H1 (cell line): ENCODE measurements at regions not wholly inside any gene's neighbourhood (a gene's known extent, or its start where the extent isn't known, plus 50 kb on each side); places are given as distances from the start of the nearest gene placed in this dataset.
"Not testable (repeated sequence)": the region's sequence is repeated elsewhere in the genome, so short reads cannot be mapped to it uniquely, and the experiment has no call there.

Experiments
- CTCF ChIP-seq, 3 experiments: IDR thresholded peaks; 1 replicate in 2 of 3; 2 replicates in 1 of 3; pipeline versions ENCODE4 v1.5.1 to v1.6.1; 2011; ENCODE audit warnings: low read length in 3 of 3, mild to moderate bottlenecking in 3 of 3, inconsistent platforms in 2 of 3, low read depth in 1 of 3, moderate library complexity in 1 of 3; ENCODE audit not compliant: insufficient read depth in 1 of 3; ENCODE audit errors: control extremely low read depth in 1 of 3
- EP300 ChIP-seq, 2 experiments: IDR thresholded peaks; 1 replicate in 1 of 2; 2 replicates in 1 of 2; pipeline ENCODE4 v1.6.1; 2011 to 2012; ENCODE audit warnings: low read depth in 2 of 2, low read length in 2 of 2, mild to moderate bottlenecking in 2 of 2, borderline replicate concordance in 1 of 2, inconsistent platforms in 1 of 2, moderate library complexity in 1 of 2
- EZH2 ChIP-seq: fragments of 200-600 bp; sonication (generic); IDR thresholded peaks from 2 replicates; pipeline ENCODE4 v1.7.1; 2012; ENCODE audit warnings: low read depth, mild to moderate bottlenecking, moderate library complexity, low read length, inconsistent platforms; ENCODE audit not compliant: severe bottlenecking
- MAX ChIP-seq: IDR thresholded peaks from 2 replicates; pipeline ENCODE4 v1.6.1; 2012; ENCODE audit warnings: inconsistent platforms
- POLR2AphosphoS5 ChIP-seq: IDR thresholded peaks from 2 replicates; pipeline ENCODE4 v1.6.1; 2011; ENCODE audit warnings: low read depth, low read length
- SIN3A ChIP-seq, 2 experiments: IDR thresholded peaks in 1 of 2; conservative IDR thresholded peaks in 1 of 2; 2 replicates each; pipeline ENCODE4 v1.6.1; 2011 to 2012; ENCODE audit warnings: low read length in 2 of 2, improper control_type of control experiment in 1 of 2, low read depth in 1 of 2, mild to moderate bottlenecking in 1 of 2
- SRF ChIP-seq: IDR thresholded peaks from 2 replicates; pipeline ENCODE4 v1.6.1; 2011; ENCODE audit warnings: mild to moderate bottlenecking, low read depth, low read length, moderate library complexity
- TBP ChIP-seq: IDR thresholded peaks from 2 replicates; pipeline ENCODE4 v1.6.1; 2011; ENCODE audit warnings: low read depth, low read length, improper control_type of control experiment
- ZNF274 ChIP-seq: IDR thresholded peaks from 2 replicates; pipeline ENCODE4 v1.7.0; 2012; ENCODE audit warnings: low read length, borderline replicate concordance; ENCODE audit errors: extremely low read depth

- not testable (repeated sequence) for TF ChIP-seq CTCF (IDR thresholded peaks at IDR 0.05; ENCODE audit: control extremely low read depth in 1 of 3, insufficient read depth in 1 of 3, low read depth in 1 of 3, low read length in 3 of 3); SIN3A (conservative IDR thresholded peaks at IDR 0.05 in 1 of 2, IDR thresholded peaks at IDR 0.05 in 1 of 2; ENCODE audit: low read depth in 1 of 2, low read length in 2 of 2); EZH2; SRF; MAX; TBP; EP300 (IDR thresholded peaks at IDR 0.05; ENCODE audit: borderline replicate concordance in 1 of 2, low read depth in 2 of 2, low read length in 2 of 2); POLR2AphosphoS5; ZNF274
These were observed 456.0 kb downstream of the SEMA3D start for GRCh38 chr7:84730864-84731263.
